Fibroblast of peridontal ligament (primary cell): ENCODE measurements at regions not wholly inside any gene's neighbourhood (a gene's known extent, or its start where the extent isn't known, plus 50 kb on each side); places are given as distances from the start of the nearest gene placed in this dataset.
A peak's percentile ranks its signal among the peaks of the same experiment; 100 is the strongest.

Experiments used
- DNase-seq: peaks from one replicate; pipeline ENCODE4 v3.0.0-alpha.2; 2010; ENCODE audit errors: extremely low read depth

- peak; percentile 18 for DNase-seq
Measured at GRCh38 chr6:74115674-74116073, 419.7 kb downstream of the CD109 start.

- DNase-seq = no peak
Measured at GRCh38 chr6:74114428-74114827, 418.4 kb downstream of the CD109 start.

GRCh38 chr6:74113901-74114300 lies 417.9 kb downstream of the CD109 start:
- DNase-seq = no peak

- DNase-seq = no peak
Measured at GRCh38 chr6:74103417-74103816, 407.4 kb downstream of the CD109 start.

GRCh38 chr6:74100719-74101287 lies 404.8 kb downstream of the CD109 start:
- DNase-seq = peak; percentile 11

- DNase-seq = no peak
Measured at GRCh38 chr6:74096329-74096728, 400.3 kb downstream of the CD109 start.

GRCh38 chr6:74093361-74093760 lies 397.4 kb downstream of the CD109 start:
- DNase-seq = no peak

GRCh38 chr6:74091794-74092157 lies 395.8 kb downstream of the CD109 start:
- no peak for DNase-seq

GRCh38 chr6:74091136-74091793 lies 395.3 kb downstream of the CD109 start:
- peak; percentile 78 for DNase-seq

- DNase-seq = peak; percentile 79
Measured at GRCh38 chr6:74087899-74088298, 391.9 kb downstream of the CD109 start.

GRCh38 chr6:74075896-74076295 lies 379.9 kb downstream of the CD109 start:
- DNase-seq = no peak

- DNase-seq = peak; percentile 73
Measured at GRCh38 chr6:74075323-74075722, 379.3 kb downstream of the CD109 start.

- no peak for DNase-seq
Measured at GRCh38 chr6:74074645-74075044, 378.6 kb downstream of the CD109 start.

- DNase-seq = peak; percentile 62
Measured at GRCh38 chr6:74073999-74074398, 378.0 kb downstream of the CD109 start.

- peak; percentile 68 for DNase-seq
Measured at GRCh38 chr6:74073429-74073828, 377.4 kb downstream of the CD109 start.

- DNase-seq = peak; percentile 47
Measured at GRCh38 chr6:74071214-74071613, 375.2 kb downstream of the CD109 start.

GRCh38 chr6:74070711-74071110 lies 374.7 kb downstream of the CD109 start:
- DNase-seq = peak; percentile 47

GRCh38 chr6:74070091-74070490 lies 374.1 kb downstream of the CD109 start:
- no peak for DNase-seq

GRCh38 chr6:74069089-74069581 lies 373.1 kb downstream of the CD109 start:
- peak; percentile 94 for DNase-seq

GRCh38 chr6:74066168-74066871 lies 370.3 kb downstream of the CD109 start:
- peak; percentile 52 for DNase-seq

- no peak for DNase-seq
Measured at GRCh38 chr6:74065705-74066104, 369.7 kb downstream of the CD109 start.

GRCh38 chr6:74063391-74063790 lies 367.4 kb downstream of the CD109 start:
- DNase-seq = no peak

GRCh38 chr6:74061201-74061600 lies 365.2 kb downstream of the CD109 start:
- no peak for DNase-seq
